ENCODE measurements at regions not wholly inside any gene's neighbourhood (a gene's known extent, or its start where the extent isn't known, plus 50 kb on each side); places are given as distances from the start of the nearest gene placed in this dataset.

- H3K4me1 ChIP-seq (ENCODE audit: control insufficient read depth, insufficient read depth, low read length) = peaks cover 5% of the 10 kb centered on the region
- H3K9ac ChIP-seq (ENCODE audit: low read length) = no peak overlapping the region
- H3K4me3 ChIP-seq (ENCODE audit: low read length) = no peak overlapping the region
- H3K9me3 ChIP-seq (ENCODE audit: control insufficient read depth, low read length) = no peaks in the 10 kb centered on the region
- no peaks in the 10 kb centered on the region for H3K27me3 ChIP-seq (replicated peaks; ENCODE audit: control insufficient read depth, insufficient read depth, low read length)
- no peak for DNase-seq (ENCODE audit: low read depth)
- no peaks in the 10 kb centered on the region for H3K36me3 ChIP-seq (ENCODE audit: control insufficient read depth, insufficient read depth, low read length, severe bottlenecking)
Observed at GRCh38 chr7:46589286-46589685, 668.2 kb upstream of the IGFBP3 start.

- H3K9me3 ChIP-seq (ENCODE audit: control insufficient read depth, low read length) = no peaks in the 10 kb centered on the region
- peaks cover 19% of the 10 kb centered on the region for H3K4me1 ChIP-seq (ENCODE audit: control insufficient read depth, insufficient read depth, low read length)
- H3K4me3 ChIP-seq (ENCODE audit: low read length) = no peak overlapping the region
- no peaks in the 10 kb centered on the region for H3K36me3 ChIP-seq (ENCODE audit: control insufficient read depth, insufficient read depth, low read length, severe bottlenecking)
- peak; percentile 18 for DNase-seq (ENCODE audit: low read depth)
- no peak overlapping the region for H3K9ac ChIP-seq (ENCODE audit: low read length)
- no peaks in the 10 kb centered on the region for H3K27me3 ChIP-seq (replicated peaks; ENCODE audit: control insufficient read depth, insufficient read depth, low read length)
Observed at GRCh38 chr7:46586406-46586805, 665.3 kb upstream of the IGFBP3 start.

- Histone ChIP-seq H3K36me3 (ENCODE audit: control insufficient read depth, insufficient read depth, low read length, severe bottlenecking) (no peaks in the 10 kb centered on the region), H3K9me3 (ENCODE audit: control insufficient read depth, low read length) (no peaks in the 10 kb centered on the region), H3K9ac (ENCODE audit: low read length) (no peak overlapping the region), H3K4me3 (ENCODE audit: low read length) (no peak overlapping the region), H3K27me3 (replicated peaks; ENCODE audit: control insufficient read depth, insufficient read depth, low read length) (no peaks in the 10 kb centered on the region), H3K4me1 (ENCODE audit: control insufficient read depth, insufficient read depth, low read length) (peaks cover 19% of the 10 kb centered on the region)
- peak; percentile 60 for DNase-seq (ENCODE audit: low read depth)
Observed at GRCh38 chr7:46583656-46584055, 662.6 kb upstream of the IGFBP3 start.

GRCh38 chr7:46581268-46581667, 660.2 kb upstream of the IGFBP3 start:
- Histone ChIP-seq H3K9ac (ENCODE audit: low read length) (no peak overlapping the region), H3K36me3 (ENCODE audit: control insufficient read depth, insufficient read depth, low read length, severe bottlenecking) (no peaks in the 10 kb centered on the region), H3K9me3 (ENCODE audit: control insufficient read depth, low read length) (no peaks in the 10 kb centered on the region), H3K27me3 (replicated peaks; ENCODE audit: control insufficient read depth, insufficient read depth, low read length) (no peaks in the 10 kb centered on the region), H3K4me3 (ENCODE audit: low read length) (no peak overlapping the region), H3K4me1 (ENCODE audit: control insufficient read depth, insufficient read depth, low read length) (peaks cover 35% of the 10 kb centered on the region)
- DNase-seq (ENCODE audit: low read depth) = peak; percentile 15

GRCh38 chr7:46580766-46581165, 659.7 kb upstream of the IGFBP3 start:
- H3K9ac ChIP-seq (ENCODE audit: low read length) = no peak overlapping the region
- no peaks in the 10 kb centered on the region for H3K27me3 ChIP-seq (replicated peaks; ENCODE audit: control insufficient read depth, insufficient read depth, low read length)
- no peak overlapping the region for H3K4me3 ChIP-seq (ENCODE audit: low read length)
- H3K9me3 ChIP-seq (ENCODE audit: control insufficient read depth, low read length) = no peaks in the 10 kb centered on the region
- H3K36me3 ChIP-seq (ENCODE audit: control insufficient read depth, insufficient read depth, low read length, severe bottlenecking) = no peaks in the 10 kb centered on the region
- no peak for DNase-seq (ENCODE audit: low read depth)
- H3K4me1 ChIP-seq (ENCODE audit: control insufficient read depth, insufficient read depth, low read length) = peaks cover 36% of the 10 kb centered on the region

GRCh38 chr7:46577394-46577793, 656.3 kb upstream of the IGFBP3 start:
- DNase-seq (ENCODE audit: low read depth) = no peak
- Histone ChIP-seq H3K4me3 (ENCODE audit: low read length) (no peak overlapping the region), H3K36me3 (ENCODE audit: control insufficient read depth, insufficient read depth, low read length, severe bottlenecking) (no peaks in the 10 kb centered on the region), H3K27me3 (replicated peaks; ENCODE audit: control insufficient read depth, insufficient read depth, low read length) (no peaks in the 10 kb centered on the region), H3K9me3 (ENCODE audit: control insufficient read depth, low read length) (no peaks in the 10 kb centered on the region), H3K4me1 (ENCODE audit: control insufficient read depth, insufficient read depth, low read length) (peaks cover 20% of the 10 kb centered on the region), H3K9ac (ENCODE audit: low read length) (peak overlapping the region; percentile 41)

- Histone ChIP-seq H3K4me1 (ENCODE audit: control insufficient read depth, insufficient read depth, low read length) (peaks cover 20% of the 10 kb centered on the region), H3K9me3 (ENCODE audit: control insufficient read depth, low read length) (no peaks in the 10 kb centered on the region), H3K9ac (ENCODE audit: low read length) (peak overlapping the region; percentile 41), H3K36me3 (ENCODE audit: control insufficient read depth, insufficient read depth, low read length, severe bottlenecking) (no peaks in the 10 kb centered on the region), H3K27me3 (replicated peaks; ENCODE audit: control insufficient read depth, insufficient read depth, low read length) (no peaks in the 10 kb centered on the region), H3K4me3 (ENCODE audit: low read length) (no peak overlapping the region)
- DNase-seq (ENCODE audit: low read depth) = peak; percentile 38
Observed at GRCh38 chr7:46576950-46577349, 655.9 kb upstream of the IGFBP3 start.

GRCh38 chr7:46572691-46573090, 651.6 kb upstream of the IGFBP3 start:
- Histone ChIP-seq H3K9me3 (ENCODE audit: control insufficient read depth, low read length) (no peaks in the 10 kb centered on the region), H3K36me3 (ENCODE audit: control insufficient read depth, insufficient read depth, low read length, severe bottlenecking) (no peaks in the 10 kb centered on the region), H3K4me1 (ENCODE audit: control insufficient read depth, insufficient read depth, low read length) (peaks cover 16% of the 10 kb centered on the region), H3K4me3 (ENCODE audit: low read length) (no peak overlapping the region), H3K27me3 (replicated peaks; ENCODE audit: control insufficient read depth, insufficient read depth, low read length) (no peaks in the 10 kb centered on the region), H3K9ac (ENCODE audit: low read length) (no peak overlapping the region)
- no peak for DNase-seq (ENCODE audit: low read depth)

GRCh38 chr7:46571996-46572395, 650.9 kb upstream of the IGFBP3 start:
- H3K4me1 ChIP-seq (ENCODE audit: control insufficient read depth, insufficient read depth, low read length) = peaks cover 9% of the 10 kb centered on the region
- no peaks in the 10 kb centered on the region for H3K9me3 ChIP-seq (ENCODE audit: control insufficient read depth, low read length)
- H3K27me3 ChIP-seq (replicated peaks; ENCODE audit: control insufficient read depth, insufficient read depth, low read length) = no peaks in the 10 kb centered on the region
- H3K4me3 ChIP-seq (ENCODE audit: low read length) = no peak overlapping the region
- DNase-seq (ENCODE audit: low read depth) = no peak
- no peaks in the 10 kb centered on the region for H3K36me3 ChIP-seq (ENCODE audit: control insufficient read depth, insufficient read depth, low read length, severe bottlenecking)
- H3K9ac ChIP-seq (ENCODE audit: low read length) = no peak overlapping the region

GRCh38 chr7:46569133-46569465, 648.0 kb upstream of the IGFBP3 start:
- H3K4me1 ChIP-seq (ENCODE audit: control insufficient read depth, insufficient read depth, low read length) = peaks cover 3% of the 10 kb centered on the region
- no peak overlapping the region for H3K4me3 ChIP-seq (ENCODE audit: low read length)
- H3K27me3 ChIP-seq (replicated peaks; ENCODE audit: control insufficient read depth, insufficient read depth, low read length) = no peaks in the 10 kb centered on the region
- H3K9me3 ChIP-seq (ENCODE audit: control insufficient read depth, low read length) = no peaks in the 10 kb centered on the region
- DNase-seq (ENCODE audit: low read depth) = peak; percentile 53
- H3K36me3 ChIP-seq (ENCODE audit: control insufficient read depth, insufficient read depth, low read length, severe bottlenecking) = no peaks in the 10 kb centered on the region
- no peak overlapping the region for H3K9ac ChIP-seq (ENCODE audit: low read length)

- Histone ChIP-seq H3K4me3 (ENCODE audit: low read length) (no peak overlapping the region), H3K36me3 (ENCODE audit: control insufficient read depth, insufficient read depth, low read length, severe bottlenecking) (no peaks in the 10 kb centered on the region), H3K9ac (ENCODE audit: low read length) (no peak overlapping the region), H3K4me1 (ENCODE audit: control insufficient read depth, insufficient read depth, low read length) (peaks cover 3% of the 10 kb centered on the region), H3K9me3 (ENCODE audit: control insufficient read depth, low read length) (no peaks in the 10 kb centered on the region), H3K27me3 (replicated peaks; ENCODE audit: control insufficient read depth, insufficient read depth, low read length) (no peaks in the 10 kb centered on the region)
- no peak for DNase-seq (ENCODE audit: low read depth)
Observed at GRCh38 chr7:46568420-46569132, 647.5 kb upstream of the IGFBP3 start.

GRCh38 chr7:46567858-46568257, 646.8 kb upstream of the IGFBP3 start:
- Histone ChIP-seq H3K9ac (ENCODE audit: low read length) (no peak overlapping the region), H3K4me3 (ENCODE audit: low read length) (no peak overlapping the region), H3K36me3 (ENCODE audit: control insufficient read depth, insufficient read depth, low read length, severe bottlenecking) (no peaks in the 10 kb centered on the region), H3K4me1 (ENCODE audit: control insufficient read depth, insufficient read depth, low read length) (peaks cover 3% of the 10 kb centered on the region), H3K27me3 (replicated peaks; ENCODE audit: control insufficient read depth, insufficient read depth, low read length) (no peaks in the 10 kb centered on the region), H3K9me3 (ENCODE audit: control insufficient read depth, low read length) (peaks cover 4% of the 10 kb centered on the region)
- DNase-seq (ENCODE audit: low read depth) = no peak
